GM18868 (cell line): ENCODE measurements at regions not wholly inside any gene's neighbourhood (a gene's known extent, or its start where the extent isn't known, plus 50 kb on each side); places are given as distances from the start of the nearest gene placed in this dataset.
"Not testable (repeated sequence)": the region's sequence is repeated elsewhere in the genome, so short reads cannot be mapped to it uniquely, and the experiment has no call there.

Experiments used
- ATAC-seq: cut with Tn5 transposase; IDR thresholded peaks from one replicate; pipeline ENCODE4 v1.9.1; 2021; ENCODE audit warnings: mild to moderate bottlenecking, moderate library complexity; ENCODE audit not compliant: unreplicated experiment

DNA sequence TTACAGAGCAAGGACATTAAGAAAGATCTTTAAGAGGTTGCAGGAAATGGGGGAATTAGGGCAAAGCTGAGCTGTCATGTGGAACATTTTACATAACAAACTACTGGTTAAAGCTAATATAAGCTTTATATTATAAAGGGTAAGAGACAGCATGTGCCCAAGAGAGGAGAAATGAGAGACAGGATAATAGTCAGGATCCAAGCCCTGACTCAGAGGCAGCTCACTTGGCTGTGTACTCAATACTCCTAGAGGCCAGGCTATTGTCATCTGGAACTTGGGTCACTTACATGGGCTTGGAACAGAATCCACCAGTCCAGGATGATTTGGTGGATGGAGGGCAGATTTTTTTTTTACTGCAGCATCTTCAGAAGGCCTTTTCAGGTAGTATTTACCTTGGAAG lies 418.6 kb upstream of the ZMIZ1 start:
- no peak for ATAC-seq

DNA sequence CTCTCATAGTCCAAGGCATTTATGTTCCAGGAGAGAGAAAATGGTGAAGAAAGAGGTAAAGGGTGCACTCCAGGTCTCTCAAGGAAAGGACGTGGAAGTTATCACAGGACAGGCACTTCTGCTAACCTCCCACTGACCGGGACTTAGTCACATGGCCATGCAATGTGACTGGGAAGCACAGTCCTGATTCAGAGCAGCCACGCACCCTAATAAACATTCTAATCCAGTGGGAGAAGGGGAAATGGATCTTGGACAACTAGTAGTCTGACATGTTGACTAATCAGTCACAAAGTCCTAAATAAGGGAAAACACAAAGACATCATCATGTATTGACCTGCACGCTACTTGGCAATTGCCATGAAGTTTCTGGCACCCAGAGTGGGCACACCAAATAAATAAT lies 417.5 kb upstream of the ZMIZ1 start:
- no peak for ATAC-seq

DNA sequence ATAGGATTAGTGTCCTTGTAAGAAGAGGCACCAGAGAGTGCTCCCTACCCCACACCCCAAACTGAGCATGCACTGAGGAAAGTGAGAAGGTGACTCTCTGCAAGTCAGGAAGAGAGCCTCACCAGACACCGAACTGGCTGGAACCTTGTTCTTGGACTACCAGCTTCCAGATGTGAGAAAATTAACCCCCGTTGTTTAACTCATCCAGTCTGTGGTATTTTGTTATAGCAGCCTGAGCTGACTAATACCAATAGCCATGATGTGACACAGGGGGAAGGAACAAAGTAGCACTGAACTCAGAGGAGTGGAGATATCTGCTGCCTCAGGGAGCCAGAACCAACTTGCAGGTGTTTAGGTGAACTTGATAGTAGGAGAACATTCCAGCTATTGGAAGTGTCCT lies 415.2 kb upstream of the ZMIZ1 start:
- ATAC-seq, result no peak

DNA sequence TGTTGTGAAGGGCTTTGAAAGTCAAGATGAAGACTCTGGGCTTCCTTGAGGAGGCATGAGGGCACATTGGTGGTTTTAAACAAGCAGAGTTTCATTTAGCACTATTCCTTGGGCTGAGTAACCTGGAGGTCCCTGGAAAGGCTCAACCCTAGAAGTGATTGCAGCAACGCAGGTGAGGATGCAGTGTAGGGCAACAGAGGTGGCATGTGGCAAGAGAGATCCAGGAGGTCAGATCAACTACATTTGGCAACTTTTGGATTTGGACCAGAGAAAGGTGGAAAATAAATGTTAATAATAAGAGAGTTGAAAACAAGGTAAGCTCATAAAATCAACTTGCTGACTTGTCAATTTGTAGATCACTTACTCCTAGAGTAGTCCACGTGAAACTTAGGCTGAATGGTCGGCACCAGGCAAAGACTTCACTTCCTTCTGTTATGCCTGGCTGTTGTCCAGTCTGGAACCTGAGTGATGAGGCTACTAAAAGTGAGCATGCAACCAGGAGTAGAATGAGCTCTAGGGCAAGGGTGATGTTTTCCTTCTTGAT lies 414.6 kb upstream of the ZMIZ1 start:
- no peak for ATAC-seq

DNA sequence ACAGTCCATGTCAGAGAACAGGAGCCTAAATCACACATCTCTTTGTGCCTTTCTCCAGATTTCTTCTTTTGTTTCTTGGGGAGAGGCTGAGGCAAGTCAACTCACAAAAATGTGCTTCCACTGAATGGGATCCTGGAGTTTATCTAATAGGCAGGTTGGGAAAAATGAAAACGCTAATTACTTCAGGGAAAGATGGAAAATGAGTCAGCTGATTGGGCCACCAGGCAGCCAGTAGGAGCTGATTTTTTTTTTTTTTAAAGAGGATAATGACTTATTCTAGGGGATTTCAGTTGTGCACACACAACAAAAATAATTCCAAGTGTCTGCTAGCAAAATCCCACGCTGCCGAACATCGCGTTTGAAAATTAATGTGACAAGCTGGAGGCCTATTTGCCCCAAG lies 412.8 kb upstream of the ZMIZ1 start:
- no peak for ATAC-seq

DNA sequence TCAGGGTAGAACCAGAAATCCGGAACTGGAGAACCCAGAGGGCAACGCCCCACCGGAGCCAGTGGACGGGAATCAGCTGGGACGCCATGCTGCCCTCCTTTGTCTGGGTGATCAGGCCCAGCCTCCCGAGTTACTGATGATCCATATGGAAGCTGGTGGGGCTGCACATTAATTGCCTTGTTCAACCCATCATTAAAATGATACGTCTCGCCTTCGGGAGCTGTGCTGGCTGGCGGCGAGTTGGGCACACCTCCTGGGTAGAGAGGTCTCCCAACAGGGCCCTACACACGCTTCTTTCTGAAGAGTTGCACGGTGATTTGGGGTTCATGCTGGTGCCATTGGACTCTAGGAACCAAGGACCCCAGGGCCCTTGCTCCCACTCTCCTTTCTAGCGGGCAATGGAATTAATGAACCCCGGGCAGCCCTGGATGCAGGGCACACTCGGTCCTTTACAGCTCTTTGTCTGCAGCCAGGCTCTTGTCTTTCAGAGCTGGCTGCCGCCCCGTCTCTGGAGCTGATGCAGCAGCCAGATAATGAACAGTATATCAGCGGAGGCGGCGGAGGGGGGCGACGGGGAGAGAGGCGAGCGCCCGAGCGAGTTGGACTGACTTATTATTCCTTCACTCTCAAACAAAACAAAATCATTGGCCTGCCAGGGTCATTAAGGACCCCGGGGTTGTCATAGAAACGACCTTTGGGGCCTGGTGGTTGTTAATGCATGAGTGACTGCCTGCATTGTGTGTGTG lies 412.2 kb upstream of the ZMIZ1 start:
- ATAC-seq, result no peak

DNA sequence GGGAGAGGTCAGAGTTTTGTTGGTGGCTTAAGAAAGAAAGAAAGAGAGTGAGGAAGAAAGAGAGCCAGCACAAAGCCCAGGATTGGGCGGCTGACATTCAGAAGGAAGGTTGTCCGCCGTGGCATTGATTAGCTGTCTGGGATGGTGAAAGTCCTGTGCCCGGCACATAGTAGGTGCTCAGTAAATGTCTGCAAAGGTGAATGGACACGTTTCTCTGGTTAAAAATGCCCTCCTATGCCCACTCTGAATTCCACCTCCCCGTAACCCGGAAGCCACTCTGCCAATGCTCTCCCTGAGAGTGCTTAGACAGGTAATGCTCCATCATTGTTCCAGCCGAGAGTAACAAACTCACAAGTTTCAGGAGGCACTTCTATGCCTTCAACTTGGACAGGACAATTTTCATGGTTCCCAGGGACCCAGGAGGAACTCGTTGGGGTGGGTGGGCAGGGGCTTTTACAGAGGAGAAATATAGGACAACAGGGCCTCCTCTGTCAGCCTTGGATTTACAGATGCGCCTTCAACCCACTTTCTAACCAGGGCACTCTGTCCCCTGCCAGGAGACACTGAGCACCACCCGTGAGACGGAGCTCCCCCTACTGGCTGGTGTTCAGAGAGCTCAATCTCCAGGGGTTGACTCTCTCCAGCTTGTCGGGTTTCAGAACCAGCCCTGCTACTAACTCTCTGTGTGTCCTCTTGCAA lies 411.5 kb upstream of the ZMIZ1 start:
- peak; percentile 79 for ATAC-seq

DNA sequence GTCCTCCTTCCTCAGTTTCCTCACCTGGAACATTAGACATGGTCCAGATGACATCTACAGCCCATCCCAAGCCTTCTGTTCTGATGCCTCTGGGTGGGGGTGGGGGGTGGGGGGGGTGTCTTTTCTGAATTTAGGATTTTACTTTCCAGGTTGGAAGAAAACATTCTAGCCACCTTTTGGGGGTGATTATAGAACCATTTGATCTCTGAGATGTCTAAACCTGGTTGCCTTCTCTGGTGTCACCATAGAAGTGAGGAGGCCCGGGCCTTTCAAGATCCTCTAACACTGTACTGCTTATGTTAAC lies 411.0 kb upstream of the ZMIZ1 start:
- ATAC-seq, result no peak

DNA sequence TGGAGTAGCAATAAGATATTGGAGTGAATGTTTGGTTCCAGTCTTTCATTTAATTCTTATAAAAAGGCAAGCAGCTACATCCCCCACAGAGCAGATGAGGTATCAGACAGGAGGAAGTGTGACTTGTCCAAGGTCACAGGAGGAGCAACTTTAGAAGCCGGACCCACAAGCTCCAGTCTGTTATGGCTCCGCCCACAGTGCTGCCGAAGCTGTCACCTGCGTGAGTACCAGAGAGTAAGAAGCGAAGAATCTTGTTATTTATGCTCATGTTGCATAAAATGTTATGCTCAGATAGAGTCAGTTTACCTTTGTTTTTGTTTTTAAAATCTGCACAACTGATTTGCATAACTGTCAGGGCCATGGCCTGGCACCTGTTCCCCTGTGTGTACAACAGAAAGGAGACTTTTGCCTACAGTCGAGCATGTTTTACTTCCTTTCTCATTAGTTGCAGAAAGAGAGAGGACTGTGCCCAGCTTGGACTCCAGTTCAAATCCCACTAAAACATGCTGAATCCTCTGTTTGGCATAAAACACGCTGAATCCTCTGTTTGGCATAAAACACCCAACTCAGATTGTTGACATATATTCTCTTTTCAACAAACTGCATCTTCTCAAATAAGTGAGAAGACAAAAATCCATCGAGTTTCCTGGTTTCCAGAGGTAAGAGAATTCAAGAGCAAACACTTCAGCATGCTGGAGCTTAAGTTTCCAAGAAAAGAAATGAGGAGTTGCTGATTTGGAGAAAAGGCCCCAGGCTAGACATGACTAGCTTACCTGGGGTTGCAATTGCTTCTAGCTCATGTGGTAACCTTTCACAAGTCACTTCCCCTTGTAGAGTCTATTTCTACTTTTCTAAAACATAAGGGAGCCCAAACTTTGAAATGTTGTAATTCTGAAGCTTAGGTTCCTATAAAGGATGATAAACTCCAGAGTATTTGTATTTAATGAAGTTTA lies 409.8 kb upstream of the ZMIZ1 start:
- ATAC-seq, result peak; percentile 42

DNA sequence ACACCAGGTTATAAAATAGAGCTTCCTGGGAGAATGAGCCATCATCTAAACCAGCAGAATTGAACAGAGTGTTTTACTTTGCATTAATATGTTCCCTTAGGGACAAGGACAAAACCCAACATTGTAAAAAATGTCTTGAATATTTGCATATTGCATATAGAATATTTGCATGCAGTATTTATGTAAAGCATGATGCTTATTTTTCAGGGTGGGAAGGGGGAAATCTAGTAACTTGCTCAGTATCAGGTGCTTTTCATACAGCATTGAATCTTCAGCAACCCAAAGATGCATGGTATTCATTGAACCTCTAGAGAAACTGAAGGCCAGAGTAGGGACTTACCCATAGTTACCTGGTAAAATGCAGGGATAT lies 409.2 kb upstream of the ZMIZ1 start:
- no peak for ATAC-seq

DNA sequence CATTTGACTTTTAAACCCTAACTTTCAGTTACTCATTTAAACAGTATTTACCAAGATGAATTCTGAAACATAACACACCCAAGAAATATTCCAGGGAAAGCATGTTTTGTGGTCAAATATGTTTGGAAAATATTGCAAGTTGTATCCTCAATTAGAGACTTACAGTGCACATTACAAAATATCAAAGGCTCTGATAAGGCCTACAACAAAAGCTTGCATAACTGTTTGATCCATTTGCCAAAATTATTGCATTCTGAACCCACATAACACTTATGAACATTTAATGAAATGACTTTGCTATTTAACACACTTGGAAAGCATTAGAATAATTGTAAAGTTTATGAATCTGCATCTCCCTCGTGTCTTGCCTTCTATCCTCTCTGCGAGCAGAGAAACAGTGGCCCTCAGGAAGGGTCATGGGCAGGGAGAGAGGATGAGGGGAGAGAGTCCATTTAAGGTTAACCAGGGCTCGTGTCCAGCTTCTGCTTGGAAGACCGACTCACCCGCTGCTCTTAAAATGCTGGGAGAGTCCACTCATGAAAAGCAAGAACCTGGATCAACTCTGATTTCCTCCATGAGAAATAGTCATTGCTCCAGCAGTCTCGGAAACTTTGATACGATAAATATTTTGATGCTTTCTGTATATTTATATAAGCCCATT lies 408.2 kb upstream of the ZMIZ1 start:
- ATAC-seq, result no peak

DNA sequence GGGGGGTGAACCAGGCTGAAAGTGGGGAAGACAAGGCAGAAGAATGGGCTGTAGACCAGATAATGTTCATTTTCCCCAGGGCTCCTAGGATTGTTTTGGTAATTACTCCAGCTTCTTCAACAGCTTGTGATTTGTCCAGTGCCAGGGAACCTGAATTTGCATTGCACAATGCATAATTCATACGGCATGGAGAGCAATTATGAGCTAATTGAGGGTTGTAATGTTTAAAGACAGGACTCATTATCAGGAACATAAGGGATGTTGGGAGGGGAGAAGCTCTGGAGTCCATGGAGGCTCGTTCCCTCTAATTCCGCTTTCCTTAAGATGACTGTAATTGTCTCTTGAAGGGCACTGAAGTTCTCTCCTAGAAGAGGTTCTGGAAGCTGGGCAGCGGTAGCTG lies 405.0 kb upstream of the ZMIZ1 start:
- ATAC-seq, result no peak

DNA sequence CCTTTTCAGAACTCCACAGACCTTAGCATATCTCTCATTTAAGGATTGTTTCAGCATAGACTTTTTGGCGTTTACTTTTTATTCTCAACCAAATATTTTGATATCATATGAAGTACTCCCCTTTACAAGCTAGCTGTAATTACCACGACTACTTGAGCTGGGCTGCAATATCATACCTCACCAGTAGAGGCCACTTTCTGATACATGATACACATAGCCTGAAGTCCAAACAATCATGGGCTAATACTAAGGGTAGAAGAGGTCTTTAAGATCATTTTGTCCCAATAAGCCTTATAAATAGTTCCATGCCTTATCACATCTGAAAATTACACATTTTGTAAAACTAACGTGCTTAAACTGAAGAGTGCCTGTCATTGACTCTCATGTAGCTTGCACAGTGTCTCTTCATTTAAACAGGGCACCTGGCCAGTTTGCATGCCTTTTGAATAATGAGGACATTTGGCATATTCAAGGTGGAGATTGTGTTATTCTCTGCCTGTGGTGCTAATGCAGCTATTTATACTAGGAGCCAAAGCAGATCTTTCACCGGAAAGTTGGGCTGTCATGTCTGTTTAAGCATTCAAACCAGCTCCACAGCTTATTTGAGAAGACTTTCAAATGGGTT lies 403.7 kb upstream of the ZMIZ1 start:
- no peak for ATAC-seq

DNA sequence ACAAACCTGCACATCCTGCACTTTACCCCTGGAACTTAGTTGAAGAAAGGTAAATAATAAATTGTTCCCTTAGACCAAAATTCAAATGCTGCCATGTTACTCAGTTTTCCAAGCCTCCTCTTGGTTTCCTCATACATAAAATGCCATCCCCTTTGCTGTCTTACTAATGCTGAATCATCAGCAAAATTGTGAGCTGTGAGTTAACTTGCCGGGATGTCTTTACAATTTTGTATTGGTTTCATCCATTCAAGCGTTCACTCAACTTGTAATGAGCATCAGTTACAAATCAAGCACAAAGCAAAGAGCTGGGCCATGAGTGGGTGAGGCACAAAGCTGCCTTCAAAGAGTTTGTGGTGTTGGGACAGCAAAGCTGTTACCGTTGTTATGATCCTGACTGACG lies 395.8 kb upstream of the ZMIZ1 start:
- no peak for ATAC-seq

DNA sequence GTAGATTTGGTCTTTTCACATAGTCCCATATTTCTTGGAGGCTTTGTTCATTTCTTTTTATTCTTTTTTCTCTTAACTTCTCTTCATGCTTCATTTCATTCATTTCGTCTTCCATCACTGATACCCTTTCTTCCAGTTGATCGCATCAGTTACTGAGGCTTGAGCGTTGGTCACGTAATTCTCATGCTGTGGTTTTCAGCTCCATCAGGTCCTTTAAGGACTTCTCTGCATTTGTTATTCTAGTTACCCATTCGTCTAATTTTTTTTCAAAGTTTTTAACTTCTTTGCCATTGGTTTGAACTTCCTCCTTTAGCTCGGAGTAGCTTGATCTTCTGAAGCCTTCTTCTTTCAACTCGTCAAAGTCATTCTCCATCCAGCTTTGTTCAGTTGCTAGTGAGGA lies 387.6 kb upstream of the ZMIZ1 start:
- ATAC-seq, result not testable (repeated sequence)

DNA sequence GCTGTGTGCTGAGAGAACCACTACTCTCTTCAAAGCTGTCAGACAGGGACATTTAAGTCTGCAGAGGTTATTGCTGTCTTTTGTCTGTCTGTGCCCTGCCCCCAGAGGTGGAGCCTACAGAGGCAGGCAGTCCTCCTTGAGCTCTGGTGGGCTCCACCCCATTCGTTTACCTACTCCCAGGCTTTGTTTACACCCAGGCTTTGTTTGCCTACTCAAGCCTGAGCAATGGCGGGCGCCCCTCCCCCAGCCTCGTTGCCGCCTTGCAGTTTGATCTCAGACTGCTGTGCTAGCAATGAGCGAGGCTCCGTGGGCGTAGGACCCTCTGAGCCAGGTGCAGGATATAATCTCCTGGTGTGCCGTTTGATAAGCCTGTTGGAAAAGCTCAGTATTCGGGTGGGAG lies 386.8 kb upstream of the ZMIZ1 start:
- not testable (repeated sequence) for ATAC-seq

DNA sequence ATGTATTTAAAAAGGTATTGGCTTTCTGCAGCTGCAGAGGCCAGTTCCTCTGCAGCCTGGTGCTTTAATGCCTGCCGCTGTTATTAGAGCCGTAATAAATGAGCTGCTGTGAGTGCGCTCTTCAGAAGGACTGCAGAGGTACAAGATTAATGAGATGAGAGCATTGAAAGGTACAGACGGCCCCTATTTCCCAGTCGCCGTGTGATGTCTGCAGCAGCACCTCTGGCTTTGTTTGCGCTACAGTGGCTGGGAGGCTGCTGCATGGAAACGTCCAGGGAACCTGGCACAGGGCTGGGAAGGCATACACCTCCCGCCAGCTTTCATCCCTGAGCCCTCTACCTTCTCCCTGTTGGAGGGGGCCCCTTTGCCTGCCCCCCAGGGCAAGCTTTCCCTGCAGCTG lies 383.8 kb upstream of the ZMIZ1 start:
- ATAC-seq, result no peak

DNA sequence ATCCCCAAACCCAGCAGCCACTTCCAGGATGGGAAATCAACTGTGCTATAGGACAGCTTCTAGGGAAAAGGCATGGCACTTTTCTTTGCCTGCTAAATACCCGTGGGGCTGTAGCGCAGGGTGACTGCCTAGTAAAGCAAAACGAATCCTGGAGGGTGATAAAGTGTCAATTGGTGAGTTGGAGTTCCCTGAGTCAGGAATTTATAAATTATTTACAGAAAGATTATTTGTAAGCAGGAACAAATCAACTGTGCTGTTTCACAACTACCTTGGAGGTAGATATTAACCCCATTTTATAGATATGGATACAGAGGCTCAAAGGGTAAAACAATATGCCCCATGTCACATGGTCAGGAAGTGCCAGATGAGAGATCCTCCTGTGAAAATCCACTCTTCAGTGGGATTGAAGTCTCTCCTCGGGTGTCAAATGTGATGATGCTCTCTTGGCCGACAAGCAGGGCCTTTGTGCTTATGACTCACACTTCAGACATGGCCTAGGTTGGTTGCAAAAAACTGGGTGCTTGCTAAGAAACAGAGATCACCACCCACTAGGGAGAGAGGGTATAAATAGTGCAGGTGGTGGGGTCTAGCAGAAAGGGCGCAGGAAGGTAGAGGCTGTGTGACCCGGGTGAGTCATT lies 383.2 kb upstream of the ZMIZ1 start:
- no peak for ATAC-seq

DNA sequence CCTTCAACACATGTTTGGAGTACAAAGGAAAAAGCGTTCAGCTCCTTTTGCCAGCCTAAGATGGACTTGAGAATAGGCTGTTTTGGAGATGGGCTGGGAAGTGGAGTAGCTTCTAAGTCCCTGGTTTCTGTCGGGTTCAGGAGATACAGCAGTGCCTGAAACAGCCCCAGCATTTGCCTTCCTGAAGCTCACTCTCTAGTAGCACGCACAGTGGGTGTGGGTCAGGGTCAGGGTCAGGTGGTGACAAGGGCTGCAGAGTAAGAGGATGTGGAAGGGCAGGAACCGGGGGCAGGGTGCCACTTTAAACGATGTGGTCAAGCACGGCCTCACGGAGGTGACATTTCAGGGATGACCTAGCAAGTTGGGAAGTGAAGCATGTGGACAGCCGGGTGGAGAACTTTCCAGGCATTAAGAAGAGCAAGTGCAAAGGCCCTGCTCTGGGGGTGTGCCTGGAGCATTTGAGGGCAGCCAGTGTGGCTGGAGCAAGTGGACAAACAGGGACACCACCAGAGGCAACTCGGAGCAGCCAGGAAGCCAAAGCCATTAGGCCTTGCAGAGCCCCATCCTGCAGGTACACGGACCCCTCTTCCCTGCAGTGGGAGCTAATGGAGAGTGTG lies 382.2 kb upstream of the ZMIZ1 start:
- ATAC-seq, result no peak

DNA sequence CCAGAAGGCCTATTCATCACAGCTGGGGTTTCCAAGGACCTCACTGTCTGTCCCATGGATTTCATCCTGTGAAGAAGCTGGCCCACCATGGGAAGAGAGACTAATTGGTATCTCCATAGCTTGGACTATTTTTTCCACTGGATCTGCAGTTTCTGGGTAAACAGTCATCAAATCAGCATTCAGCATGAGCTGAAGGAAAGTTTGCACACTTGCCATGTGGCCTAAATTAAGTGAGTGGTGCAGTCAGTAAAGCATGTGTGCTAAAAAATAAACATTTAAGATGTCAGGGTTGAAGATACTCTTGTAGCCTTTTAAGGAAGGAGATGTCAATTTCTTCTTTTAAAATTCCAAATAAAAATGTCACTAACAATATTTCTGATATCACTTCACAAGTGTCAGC lies 381.1 kb upstream of the ZMIZ1 start:
- ATAC-seq, result no peak
